B cell (primary cell): ENCODE measurements at regions not wholly inside any gene's neighbourhood (a gene's known extent, or its start where the extent isn't known, plus 50 kb on each side); places are given as distances from the start of the nearest gene placed in this dataset.

Experiments used
- ATAC-seq: fragments of 200-7000 bp; cut with Tn5 transposase; one replicate; pipeline ENCODE4 v1.10.0; 2021; ENCODE audit warnings: low read depth, mild to moderate bottlenecking, moderate number of reproducible peaks, moderate library complexity
- CTCF ChIA-PET: fragments of 350-600 bp; sonication (Branson Sonifier 250); formaldehyde crosslinking; loops from one replicate; lab custom pipeline; 2021; ENCODE audit warnings: antibody characterized with exemption, inconsistent platforms; lab: Charles Lee
- POLR2A ChIA-PET: fragments of 350-600 bp; sonication (Branson Sonifier 250); formaldehyde crosslinking; loops from one replicate; lab custom pipeline; 2021; ENCODE audit warnings: antibody characterized with exemption; lab: Charles Lee
- DNase-seq: peaks from one replicate; pipeline ENCODE4 v3.0.0; 2013
- H2AFZ ChIP-seq: 2 replicates; pipeline ENCODE4 v1.6.1; 2012; ENCODE audit warnings: mild to moderate bottlenecking, low read depth, low read length; ENCODE audit not compliant: insufficient read depth, poor library complexity, severe bottlenecking
- H3K27ac ChIP-seq, 2 donors: 1 replicate in 1 of 2; 2 replicates in 1 of 2; pipeline ENCODE4 v1.5.1; 2012 to 2013; ENCODE audit warnings: low read length in 2 of 2, mild to moderate bottlenecking in 2 of 2, moderate library complexity in 1 of 2
- H3K27me3 ChIP-seq, 4 experiments: fragments of 200-600 bp in 1 of 4; sonication (generic) in 1 of 4; replicated peaks in 1 of 4; 1 replicate in 2 of 4; 2 replicates in 2 of 4; pipeline versions ENCODE4 v1.6.1 to v1.7.0; 2013 to 2016; ENCODE audit warnings: low read length in 3 of 4, mild to moderate bottlenecking in 2 of 4, mixed read lengths in 1 of 4, moderate library complexity in 1 of 4; ENCODE audit not compliant: insufficient read depth in 4 of 4, control insufficient read depth in 3 of 4; ENCODE audit errors: control extremely low read depth in 1 of 4
- H3K36me3 ChIP-seq, 2 experiments: replicated peaks in 1 of 2; 1 replicate in 1 of 2; 2 replicates in 1 of 2; pipeline versions ENCODE4 v1.6.1 to v1.7.1; 2013; ENCODE audit warnings: low read length in 1 of 2; ENCODE audit not compliant: insufficient read depth in 2 of 2, control insufficient read depth in 1 of 2; ENCODE audit errors: control extremely low read depth in 1 of 2, extremely low read depth in 1 of 2
- H3K4me1 ChIP-seq, 2 donors: fragments of 200-600 bp in 1 of 2; sonication (generic) in 1 of 2; 1 replicate in 1 of 2; 2 replicates in 1 of 2; pipeline versions ENCODE4 v1.5.1 to v1.6.1; 2013 to 2017; ENCODE audit warnings: low read length in 2 of 2; ENCODE audit not compliant: control insufficient read depth in 2 of 2, insufficient read depth in 2 of 2
- H3K4me2 ChIP-seq: replicated peaks from 2 replicates; pipeline ENCODE3; 2012; ENCODE audit warnings: mild to moderate bottlenecking, low read depth, low read length; ENCODE audit not compliant: poor library complexity, severe bottlenecking
- H3K4me3 ChIP-seq, 5 experiments: fragments of 200-600 bp in 1 of 5; sonication (generic) in 1 of 5; 1 replicate in 3 of 5; 2 replicates in 2 of 5; pipeline versions ENCODE4 v1.5.1 to v1.7.0; 2011 to 2016; ENCODE audit warnings: low read length in 4 of 5, mild to moderate bottlenecking in 4 of 5, low read depth in 2 of 5, control low read depth in 1 of 5, moderate library complexity in 1 of 5; ENCODE audit not compliant: insufficient read depth in 1 of 5; ENCODE audit errors: control extremely low read depth in 1 of 5, extremely low read depth in 1 of 5
- H3K79me2 ChIP-seq: fragments of 200-600 bp; sonication (generic); one replicate; pipeline ENCODE4 v1.6.0; 2016; ENCODE audit warnings: low read length; ENCODE audit not compliant: control insufficient read depth, insufficient read depth
- H3K9ac ChIP-seq: fragments of 200-600 bp; sonication (generic); 2 replicates; pipeline ENCODE4 v1.6.1; 2017; ENCODE audit warnings: mild to moderate bottlenecking, low read length, moderate library complexity
- H3K9me3 ChIP-seq, 3 donors: one replicate each; pipeline versions ENCODE4 v1.6.1 to v1.7.1; 2013; ENCODE audit warnings: low read length in 2 of 3; ENCODE audit not compliant: control insufficient read depth in 2 of 3, insufficient read depth in 1 of 3; ENCODE audit errors: control extremely low read depth in 1 of 3
- H4K20me1 ChIP-seq: 2 replicates; pipeline ENCODE4 v1.6.0; 2012; ENCODE audit warnings: mild to moderate bottlenecking, low read length; ENCODE audit not compliant: insufficient read depth, control insufficient read depth, poor library complexity, severe bottlenecking
- H3K27ac Mint-ChIP-seq: one replicate; pipeline ENCODE4 v1.8.0; 2021; ENCODE audit warnings: mixed read lengths
- H3K27me3 Mint-ChIP-seq: one replicate; pipeline ENCODE4 v1.8.0; 2021; ENCODE audit warnings: mixed read lengths
- H3K4me1 Mint-ChIP-seq: one replicate; pipeline ENCODE4 v1.8.0; 2021; ENCODE audit warnings: mixed read lengths
- H3K4me3 Mint-ChIP-seq: one replicate; pipeline ENCODE4 v1.8.0; 2021; ENCODE audit warnings: mixed read lengths
- H3K9me3 Mint-ChIP-seq: one replicate; pipeline ENCODE4 v1.8.0; 2022; ENCODE audit warnings: mixed read lengths; ENCODE audit not compliant: insufficient read depth
- CTCF ChIP-seq: fragments of 200-600 bp; IDR thresholded peaks from one replicate; pipeline ENCODE4 v1.8.0; 2022; ENCODE audit warnings: antibody characterized with exemption, mild to moderate bottlenecking
- EZH2 ChIP-seq: IDR thresholded peaks from 2 replicates; pipeline ENCODE4 v1.6.1; 2012; ENCODE audit warnings: borderline replicate concordance, low read depth, mild to moderate bottlenecking, moderate library complexity, low read length; ENCODE audit not compliant: insufficient read depth, poor library complexity, severe bottlenecking
- WGBS: methylation state at CpG from one replicate; pipeline ENCODE4 v1.1.5; 2013; ENCODE audit warnings: missing lambda C conversion rate; ENCODE audit not compliant: insufficient coverage; 5-methylcytosine and 5-hydroxymethylcytosine counted together
- intact Hi-C: fragments of 100-400 bp; cut with micrococcal nuclease; formaldehyde crosslinking; loops from one replicate; pipeline ENCODE4 v1.10.0; 2022

GRCh38 chr16:5801396-5801795 is 703.8 kb upstream of the EEF2KMT start:
- POLR2A ChIA-PET: no interaction called here
- 100% methylated on average over 2 of the region's 8 CpGs for WGBS
- Mint-ChIP-seq H3K4me1 (no peaks in the 10 kb centered on the region), H3K9me3 (peaks cover 5% of the 10 kb centered on the region), H3K4me3 (no peak overlapping the region), H3K27ac (no peak overlapping the region), H3K27me3 (no peaks in the 10 kb centered on the region)
- no peak overlapping the region for H3K9ac ChIP-seq
- no peak for ATAC-seq
- CTCF ChIA-PET: no interaction called here
- no peak for DNase-seq
- TF ChIP-seq CTCF (no peak), EZH2 (no peak)
- no peak overlapping the region for H3K4me2 ChIP-seq
- no peak overlapping the region for H3K4me3 ChIP-seq
- intact Hi-C loops: no loop called here
- no peaks in the 10 kb centered on the region for H3K4me1 ChIP-seq
- H3K27me3 ChIP-seq: no peaks in the 10 kb centered on the region
- H3K79me2 ChIP-seq: no peaks in the 10 kb centered on the region
- no peak overlapping the region for H3K27ac ChIP-seq
- peaks cover 0 to 9% (median 0%) of the 10 kb centered on the region in 3 donors for H3K9me3 ChIP-seq
- H4K20me1 ChIP-seq: no peaks in the 10 kb centered on the region
- H2AFZ ChIP-seq: no peak overlapping the region
- no peaks in the 10 kb centered on the region for H3K36me3 ChIP-seq

- Mint-ChIP-seq H3K4me3 (no peak overlapping the region), H3K27ac (no peak overlapping the region), H3K4me1 (no peaks in the 10 kb centered on the region), H3K9me3 (no peaks in the 10 kb centered on the region), H3K27me3 (no peaks in the 10 kb centered on the region)
- DNase-seq (no peak), ATAC-seq (no peak)
- Histone ChIP-seq H3K27ac (no peak overlapping the region), H4K20me1 (no peaks in the 10 kb centered on the region), H3K9me3 (peaks cover 0 to 10% (median 0%) of the 10 kb centered on the region in 3 donors), H3K79me2 (no peaks in the 10 kb centered on the region), H2AFZ (no peak overlapping the region), H3K27me3 (no peaks in the 10 kb centered on the region), H3K4me1 (no peaks in the 10 kb centered on the region), H3K4me3 (no peak overlapping the region), H3K4me2 (no peak overlapping the region), H3K36me3 (no peaks in the 10 kb centered on the region), H3K9ac (no peak overlapping the region)
- POLR2A ChIA-PET: no interaction called here
- CTCF ChIA-PET: no interaction called here
- TF ChIP-seq CTCF: no peak
- intact Hi-C loops: no loop called here
- 70% methylated on average over 2 of the region's 5 CpGs for WGBS
Measured at GRCh38 chr16:5793556-5793955, 696.0 kb upstream of the EEF2KMT start.
